Loucy (cell line): ENCODE measurements at regions not wholly inside any gene's neighbourhood (a gene's known extent, or its start where the extent isn't known, plus 50 kb on each side); places are given as distances from the start of the nearest gene placed in this dataset.

Experiments used
- CTCF ChIP-seq: fragments of 200-600 bp; sonication (generic); conservative IDR thresholded peaks from 2 replicates; pipeline ENCODE4 v1.5.1; 2014; ENCODE audit warnings: mild to moderate bottlenecking, antibody characterized with exemption, low read length
- EZH2phosphoT487 ChIP-seq: fragments of 200-600 bp; IDR thresholded peaks from 2 replicates; pipeline ENCODE4 v1.6.1; 2018; ENCODE audit warnings: antibody characterized with exemption, mild to moderate bottlenecking, moderate library complexity, borderline replicate concordance

GRCh38 chr12:102622618-102623017, 142.3 kb upstream of the IGF1 start:
- TF ChIP-seq CTCF: no peak
- no peak for TF ChIP-seq EZH2phosphoT487
